Neural cell (in vitro differentiated cells): ENCODE measurements at regions not wholly inside any gene's neighbourhood (a gene's known extent, or its start where the extent isn't known, plus 50 kb on each side); places are given as distances from the start of the nearest gene placed in this dataset.

Experiments used
- H2AFZ ChIP-seq: fragments of 200-600, 300-800 bp; sonication (generic), shearing (Covaris generic); 2 replicates; pipeline ENCODE4 v1.6.0; 2014; ENCODE audit warnings: low read depth, mild to moderate bottlenecking, antibody characterized with exemption, low read length, moderate library complexity
- H3F3A ChIP-seq: fragments of 200-600 bp; shearing (Covaris generic); 2 replicates; pipeline ENCODE4 v1.6.1; 2016; ENCODE audit warnings: mild to moderate bottlenecking, moderate library complexity, mixed read lengths, antibody characterized with exemption, low read length; ENCODE audit not compliant: insufficient read depth, poor library complexity, severe bottlenecking
- H3K27ac ChIP-seq: fragments of 200-600, 300-800 bp; sonication (generic), shearing (Covaris generic); 2 replicates; pipeline ENCODE4 v1.5.1; 2014; ENCODE audit warnings: mild to moderate bottlenecking, low read length, moderate library complexity
- H3K27me3 ChIP-seq: fragments of 300-800, 200-600 bp; sonication (generic), shearing (Covaris generic); 2 replicates; pipeline ENCODE4 v1.6.0; 2014; ENCODE audit warnings: mild to moderate bottlenecking, low read depth, low read length, moderate library complexity; ENCODE audit not compliant: insufficient read depth
- H3K36me3 ChIP-seq: fragments of 300-800, 200-600 bp; sonication (generic), shearing (Covaris generic); 2 replicates; pipeline ENCODE4 v1.5.1; 2014; ENCODE audit warnings: mild to moderate bottlenecking, antibody characterized with exemption, low read length, moderate library complexity; ENCODE audit not compliant: insufficient read depth
- H3K4me2 ChIP-seq: fragments of 300-800, 200-600 bp; sonication (generic), shearing (Covaris generic); 2 replicates; pipeline ENCODE4 v1.6.0; 2014; ENCODE audit warnings: mild to moderate bottlenecking, low read length
- H3K4me3 ChIP-seq: fragments of 300-800, 200-600 bp; sonication (generic), shearing (Covaris generic); 2 replicates; pipeline ENCODE4 v1.5.1; 2014; ENCODE audit warnings: mild to moderate bottlenecking, low read length, moderate library complexity
- H3K79me2 ChIP-seq: fragments of 200-600 bp; shearing (Covaris generic); replicated peaks from 2 replicates; pipeline ENCODE4 v1.6.0; 2014; ENCODE audit warnings: mild to moderate bottlenecking, low read length, moderate library complexity; ENCODE audit not compliant: insufficient read depth
- H3K9ac ChIP-seq: fragments of 300-800, 200-600 bp; sonication (generic), shearing (Covaris generic); 2 replicates; pipeline ENCODE4 v1.6.1; 2016; ENCODE audit warnings: mild to moderate bottlenecking, low read length, mixed read lengths
- H3K9me2 ChIP-seq: fragments of 200-600 bp; shearing (Covaris generic); 2 replicates; pipeline ENCODE4 v1.6.1; 2016; ENCODE audit warnings: mild to moderate bottlenecking, low read length, mixed read lengths; ENCODE audit not compliant: insufficient read depth
- H3K9me3 ChIP-seq: fragments of 200-600, 300-800 bp; sonication (generic), shearing (Covaris generic); 2 replicates; pipeline ENCODE4 v1.6.1; 2016; ENCODE audit warnings: mild to moderate bottlenecking, mixed run types, low read length, moderate library complexity, mixed read lengths
- H4K20me1 ChIP-seq: fragments of 200-600 bp; shearing (Covaris generic); 2 replicates; pipeline ENCODE4 v1.6.1; 2016; ENCODE audit warnings: mild to moderate bottlenecking, mixed run types; ENCODE audit not compliant: insufficient read depth
- CTCF ChIP-seq: fragments of 450-650 bp; IDR thresholded peaks from 2 replicates; pipeline ENCODE4 v1.5.1; 2014; ENCODE audit warnings: antibody characterized with exemption, mild to moderate bottlenecking, moderate library complexity; ENCODE audit not compliant: poor library complexity, severe bottlenecking
- EP300 ChIP-seq: fragments of 450-650 bp; conservative IDR thresholded peaks from 2 replicates; pipeline ENCODE4 v1.6.1; 2014; ENCODE audit warnings: antibody characterized with exemption, mild to moderate bottlenecking, moderate library complexity; ENCODE audit not compliant: poor library complexity, severe bottlenecking
- EZH2 ChIP-seq: fragments of 200-600, 300-800 bp; shearing (Covaris generic), sonication (generic); IDR thresholded peaks from 2 replicates; pipeline ENCODE4 v1.6.1; 2014; ENCODE audit warnings: antibody characterized with exemption, low read length, borderline replicate concordance, mild to moderate bottlenecking; ENCODE audit not compliant: insufficient read depth, poor library complexity, severe bottlenecking
- MXI1 ChIP-seq: fragments of 450-650 bp; conservative IDR thresholded peaks from 2 replicates; pipeline ENCODE4 v1.6.1; 2014; ENCODE audit warnings: antibody characterized with exemption, mild to moderate bottlenecking; ENCODE audit not compliant: poor library complexity, severe bottlenecking
- POLR2AphosphoS5 ChIP-seq: IDR thresholded peaks from 2 replicates; pipeline ENCODE4 v1.6.1; 2012
- RAD21 ChIP-seq: fragments of 450-650 bp; conservative IDR thresholded peaks from 2 replicates; pipeline ENCODE4 v1.6.1; 2014; ENCODE audit warnings: antibody characterized with exemption, mild to moderate bottlenecking, moderate library complexity
- SMC3 ChIP-seq: fragments of 450-650 bp; conservative IDR thresholded peaks from 2 replicates; pipeline ENCODE4 v1.6.1; 2014; ENCODE audit warnings: antibody characterized with exemption, mild to moderate bottlenecking, moderate library complexity; ENCODE audit not compliant: poor library complexity
- TAF1 ChIP-seq: IDR thresholded peaks from 2 replicates; pipeline ENCODE4 v1.6.1; 2012; ENCODE audit warnings: low read depth
- TF ChIP-seq, protein P1 (sequence below): IDR thresholded peaks from 2 replicates; pipeline ENCODE4 v1.6.1; 2012; ENCODE audit warnings: borderline replicate concordance

- Histone ChIP-seq H3K36me3 (no peaks in the 10 kb centered on the region), H4K20me1 (no peaks in the 10 kb centered on the region), H3K27ac (no peak overlapping the region), H3K9ac (no peak overlapping the region), H2AFZ (no peak overlapping the region), H3K4me3 (no peak overlapping the region), H3K27me3 (no peaks in the 10 kb centered on the region), H3K9me2 (no peaks in the 10 kb centered on the region), H3F3A (peaks cover 5% of the 10 kb centered on the region), H3K4me2 (peak overlapping the region; percentile 23), H3K9me3 (no peaks in the 10 kb centered on the region), H3K79me2 (no peaks in the 10 kb centered on the region)
- TF ChIP-seq EP300, result peak; percentile 99
- TF ChIP-seq SMC3, result no peak
- TF ChIP-seq MXI1, result no peak
- TF ChIP-seq, protein P1, sequence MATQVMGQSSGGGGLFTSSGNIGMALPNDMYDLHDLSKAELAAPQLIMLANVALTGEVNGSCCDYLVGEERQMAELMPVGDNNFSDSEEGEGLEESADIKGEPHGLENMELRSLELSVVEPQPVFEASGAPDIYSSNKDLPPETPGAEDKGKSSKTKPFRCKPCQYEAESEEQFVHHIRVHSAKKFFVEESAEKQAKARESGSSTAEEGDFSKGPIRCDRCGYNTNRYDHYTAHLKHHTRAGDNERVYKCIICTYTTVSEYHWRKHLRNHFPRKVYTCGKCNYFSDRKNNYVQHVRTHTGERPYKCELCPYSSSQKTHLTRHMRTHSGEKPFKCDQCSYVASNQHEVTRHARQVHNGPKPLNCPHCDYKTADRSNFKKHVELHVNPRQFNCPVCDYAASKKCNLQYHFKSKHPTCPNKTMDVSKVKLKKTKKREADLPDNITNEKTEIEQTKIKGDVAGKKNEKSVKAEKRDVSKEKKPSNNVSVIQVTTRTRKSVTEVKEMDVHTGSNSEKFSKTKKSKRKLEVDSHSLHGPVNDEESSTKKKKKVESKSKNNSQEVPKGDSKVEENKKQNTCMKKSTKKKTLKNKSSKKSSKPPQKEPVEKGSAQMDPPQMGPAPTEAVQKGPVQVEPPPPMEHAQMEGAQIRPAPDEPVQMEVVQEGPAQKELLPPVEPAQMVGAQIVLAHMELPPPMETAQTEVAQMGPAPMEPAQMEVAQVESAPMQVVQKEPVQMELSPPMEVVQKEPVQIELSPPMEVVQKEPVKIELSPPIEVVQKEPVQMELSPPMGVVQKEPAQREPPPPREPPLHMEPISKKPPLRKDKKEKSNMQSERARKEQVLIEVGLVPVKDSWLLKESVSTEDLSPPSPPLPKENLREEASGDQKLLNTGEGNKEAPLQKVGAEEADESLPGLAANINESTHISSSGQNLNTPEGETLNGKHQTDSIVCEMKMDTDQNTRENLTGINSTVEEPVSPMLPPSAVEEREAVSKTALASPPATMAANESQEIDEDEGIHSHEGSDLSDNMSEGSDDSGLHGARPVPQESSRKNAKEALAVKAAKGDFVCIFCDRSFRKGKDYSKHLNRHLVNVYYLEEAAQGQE, result peak; percentile 71
- peak; percentile 90 for TF ChIP-seq POLR2AphosphoS5
Observed at GRCh38 chr11:91700854-91701253, 523.8 kb upstream of the FAT3 start.

- no peak overlapping the region for H3K4me3 ChIP-seq
- H3K27ac ChIP-seq, result no peak overlapping the region
- H3K9me2 ChIP-seq, result no peaks in the 10 kb centered on the region
- H3K9me3 ChIP-seq, result no peaks in the 10 kb centered on the region
- TF ChIP-seq RAD21 (no peak), SMC3 (no peak), POLR2AphosphoS5 (no peak), EZH2 (no peak), MXI1 (no peak), CTCF (no peak), TAF1 (no peak), EP300 (no peak)
- TF ChIP-seq, protein P1, result no peak
- H3K79me2 ChIP-seq, result no peaks in the 10 kb centered on the region
- H3F3A ChIP-seq, result peaks cover 5% of the 10 kb centered on the region
- no peak overlapping the region for H3K4me2 ChIP-seq
- no peaks in the 10 kb centered on the region for H3K36me3 ChIP-seq
- H4K20me1 ChIP-seq, result no peaks in the 10 kb centered on the region
- no peaks in the 10 kb centered on the region for H3K27me3 ChIP-seq
- H3K9ac ChIP-seq, result no peak overlapping the region
- no peak overlapping the region for H2AFZ ChIP-seq
Observed at GRCh38 chr11:91698845-91699244, 525.8 kb upstream of the FAT3 start.
